ENCODE measurements at regions not wholly inside any gene's neighbourhood (a gene's known extent, or its start where the extent isn't known, plus 50 kb on each side); places are given as distances from the start of the nearest gene placed in this dataset.

DNA sequence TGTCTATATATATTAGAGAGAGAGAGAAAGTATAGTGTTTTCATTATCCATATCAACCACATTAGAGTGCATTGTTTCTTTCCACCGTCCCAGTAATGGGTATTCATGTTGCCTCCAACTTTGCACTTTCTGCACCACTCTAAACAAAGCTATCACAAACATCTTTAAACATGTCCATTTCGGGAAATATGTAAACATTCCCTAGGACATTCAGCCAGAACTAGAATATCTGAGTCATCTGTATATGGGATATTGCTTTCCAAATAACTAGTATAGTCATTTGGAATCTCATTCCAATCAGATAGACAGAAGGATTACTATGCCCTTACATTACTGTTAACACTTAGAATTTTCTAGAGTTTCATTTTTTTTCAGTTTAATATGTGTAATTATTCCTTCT, 914.9 kb upstream of the EPHA6 start:
- Histone ChIP-seq H2AFZ (ENCODE audit: control insufficient read depth, low read length) (no peak overlapping the region), H3K27ac (ENCODE audit: control insufficient read depth, insufficient read depth, low read length) (no peak overlapping the region), H3K4me3 (ENCODE audit: control insufficient read depth in 2 of 3, extremely low read depth in 1 of 3, insufficient read depth in 2 of 3, low read depth in 1 of 3, low read length in 3 of 3) (no peak overlapping the region), H3K9me1 (ENCODE audit: control insufficient read depth, extremely low read depth, insufficient read depth, low read length) (no peaks in the 10 kb centered on the region), H3K9ac (ENCODE audit: control insufficient read depth, extremely low read depth, insufficient read depth, low read length) (no peak overlapping the region), H3K4me2 (ENCODE audit: control insufficient read depth, extremely low read depth, insufficient read depth, low read depth, low read length) (no peak overlapping the region), H3K4me1 (ENCODE audit: control insufficient read depth, extremely low read depth, insufficient read depth, low read length) (no peaks in the 10 kb centered on the region), H3K79me2 (ENCODE audit: control insufficient read depth, insufficient read depth, low read length) (no peaks in the 10 kb centered on the region), H3K36me3 (ENCODE audit: control insufficient read depth in 2 of 2, extremely low read depth in 1 of 2, insufficient read depth in 2 of 2, low read length in 2 of 2) (no peaks in the 10 kb centered on the region), H3K27me3 (ENCODE audit: control insufficient read depth, extremely low read depth, insufficient read depth, low read length) (no peaks in the 10 kb centered on the region), H3K9me3 (ENCODE audit: control insufficient read depth, low read depth, low read length) (no peaks in the 10 kb centered on the region), H4K20me1 (ENCODE audit: control insufficient read depth, extremely low read depth, insufficient read depth, low read length) (no peaks in the 10 kb centered on the region)
- TF ChIP-seq EZH2 (IDR thresholded peaks at IDR 0.05; ENCODE audit: low read length), result no peak
- no peak for TF ChIP-seq CTCF (optimal IDR thresholded peaks at IDR 0.05 in 1 of 3, IDR thresholded peaks at IDR 0.05 in 1 of 3, conservative IDR thresholded peaks at IDR 0.05 in 1 of 3; ENCODE audit: extremely low read depth in 1 of 3, insufficient read depth in 2 of 3, low read length in 3 of 3)
- no peak for FAIRE-seq
- dilution Hi-C loops (cut with MboI; ENCODE audit: extremely low pct_ligation_motif_present, low sequenced_read_pairs), result no loop called here
- no peak for DNase-seq (ENCODE audit: low read depth, low spot score)

- H3K4me1 ChIP-seq (ENCODE audit: control insufficient read depth, extremely low read depth, insufficient read depth, low read length), result no peaks in the 10 kb centered on the region
- H3K4me2 ChIP-seq (ENCODE audit: control insufficient read depth, extremely low read depth, insufficient read depth, low read depth, low read length), result no peak overlapping the region
- DNase-seq (ENCODE audit: low read depth, low spot score) (no peak), FAIRE-seq (no peak)
- TF ChIP-seq CTCF (optimal IDR thresholded peaks at IDR 0.05 in 1 of 3, IDR thresholded peaks at IDR 0.05 in 1 of 3, conservative IDR thresholded peaks at IDR 0.05 in 1 of 3; ENCODE audit: extremely low read depth in 1 of 3, insufficient read depth in 2 of 3, low read length in 3 of 3) (no peak), EZH2 (IDR thresholded peaks at IDR 0.05; ENCODE audit: low read length) (no peak)
- H3K9me1 ChIP-seq (ENCODE audit: control insufficient read depth, extremely low read depth, insufficient read depth, low read length), result no peaks in the 10 kb centered on the region
- H3K9me3 ChIP-seq (ENCODE audit: control insufficient read depth, low read depth, low read length), result no peaks in the 10 kb centered on the region
- no peak overlapping the region for H3K4me3 ChIP-seq (ENCODE audit: control insufficient read depth in 2 of 3, extremely low read depth in 1 of 3, insufficient read depth in 2 of 3, low read depth in 1 of 3, low read length in 3 of 3)
- no peaks in the 10 kb centered on the region for H4K20me1 ChIP-seq (ENCODE audit: control insufficient read depth, extremely low read depth, insufficient read depth, low read length)
- H3K79me2 ChIP-seq (ENCODE audit: control insufficient read depth, insufficient read depth, low read length), result no peaks in the 10 kb centered on the region
- H3K9ac ChIP-seq (ENCODE audit: control insufficient read depth, extremely low read depth, insufficient read depth, low read length), result no peak overlapping the region
- no peak overlapping the region for H2AFZ ChIP-seq (ENCODE audit: control insufficient read depth, low read length)
- H3K27me3 ChIP-seq (ENCODE audit: control insufficient read depth, extremely low read depth, insufficient read depth, low read length), result no peaks in the 10 kb centered on the region
- H3K27ac ChIP-seq (ENCODE audit: control insufficient read depth, insufficient read depth, low read length), result no peak overlapping the region
- dilution Hi-C loops (cut with MboI; ENCODE audit: extremely low pct_ligation_motif_present, low sequenced_read_pairs), result no loop called here
- no peaks in the 10 kb centered on the region for H3K36me3 ChIP-seq (ENCODE audit: control insufficient read depth in 2 of 2, extremely low read depth in 1 of 2, insufficient read depth in 2 of 2, low read length in 2 of 2)
These were observed 914.5 kb upstream of the EPHA6 start for GRCh38 chr3:95899911-95900310.

Data from keratinocyte (primary cell).